GM23338 (cell line): ENCODE measurements at regions not wholly inside any gene's neighbourhood (a gene's known extent, or its start where the extent isn't known, plus 50 kb on each side); places are given as distances from the start of the nearest gene placed in this dataset.

Source experiments
- ATAC-seq: fragments of 200-7000 bp; cut with Tn5 transposase; 3 replicates; pipeline ENCODE4 v1.9.1; 2020
- DNase-seq: peaks from one replicate; pipeline ENCODE4 v3.0.0-alpha.2; 2015; ENCODE audit warnings: low spot score
- H2AFZ ChIP-seq: fragments of 200-600 bp; sonication (generic); 2 replicates; pipeline ENCODE4 v1.8.0; 2016; ENCODE audit warnings: antibody characterized with exemption, mild to moderate bottlenecking, moderate library complexity
- H3F3A ChIP-seq: fragments of 200-600 bp; sonication (generic); replicated peaks from 2 replicates; pipeline ENCODE4 v1.8.0; 2017; ENCODE audit warnings: antibody characterized with exemption, mixed run types, low read depth
- H3K27ac ChIP-seq: fragments of 200-600 bp; sonication (generic); 2 replicates; pipeline ENCODE4 v1.6.1; 2016; ENCODE audit warnings: low read depth
- H3K27me3 ChIP-seq: fragments of 200-600 bp; sonication (generic); 2 replicates; pipeline ENCODE4 v1.8.0; 2016; ENCODE audit warnings: mild to moderate bottlenecking, mixed run types, moderate library complexity; ENCODE audit not compliant: insufficient read depth
- H3K36me3 ChIP-seq: fragments of 200-600 bp; sonication (generic); 2 replicates; pipeline ENCODE4 v1.8.0; 2016; ENCODE audit warnings: mild to moderate bottlenecking; ENCODE audit not compliant: insufficient read depth
- H3K4me1 ChIP-seq: fragments of 200-600 bp; sonication (generic); 2 replicates; pipeline ENCODE4 v1.8.0; 2016; ENCODE audit warnings: mild to moderate bottlenecking, moderate library complexity; ENCODE audit not compliant: insufficient read depth
- H3K4me2 ChIP-seq: fragments of 200-600 bp; sonication (generic); 2 replicates; pipeline ENCODE4 v1.7.1; 2017; ENCODE audit warnings: mixed run types
- H3K4me3 ChIP-seq: fragments of 200-600 bp; sonication (generic); 2 replicates; pipeline ENCODE4 v1.6.1; 2016; ENCODE audit warnings: mixed run types
- H3K79me2 ChIP-seq: fragments of 200-600 bp; sonication (generic); replicated peaks from 2 replicates; pipeline ENCODE4 v1.8.0; 2017; ENCODE audit warnings: mild to moderate bottlenecking; ENCODE audit not compliant: insufficient read depth
- H3K9me2 ChIP-seq: fragments of 200-600 bp; sonication (generic); 2 replicates; pipeline ENCODE4 v1.8.0; 2017; ENCODE audit not compliant: insufficient read depth
- H4K20me1 ChIP-seq: fragments of 200-600 bp; sonication (generic); replicated peaks from 2 replicates; pipeline ENCODE4 v1.8.0; 2017; ENCODE audit warnings: mild to moderate bottlenecking; ENCODE audit not compliant: insufficient read depth
- H3K27ac Mint-ChIP-seq: 2 replicates; pipeline ENCODE4 v1.8.0; 2020; ENCODE audit warnings: inconsistent platforms, mild to moderate bottlenecking, moderate library complexity, mixed read lengths
- H3K27me3 Mint-ChIP-seq: 3 replicates; pipeline ENCODE4 v1.8.0; 2022; ENCODE audit warnings: low read depth, mild to moderate bottlenecking, moderate library complexity, mixed read lengths, inconsistent platforms; ENCODE audit not compliant: insufficient read depth, poor library complexity
- H3K36me3 Mint-ChIP-seq: 3 replicates; pipeline ENCODE4 v1.8.0; 2021; ENCODE audit warnings: low read depth, mild to moderate bottlenecking, inconsistent platforms, moderate library complexity, mixed read lengths
- H3K4me1 Mint-ChIP-seq: 3 replicates; pipeline ENCODE4 v1.8.0; 2020; ENCODE audit warnings: mild to moderate bottlenecking, inconsistent platforms, mixed read lengths
- H3K4me3 Mint-ChIP-seq: 3 replicates; pipeline ENCODE4 v1.8.0; 2021; ENCODE audit warnings: moderate library complexity, mild to moderate bottlenecking, inconsistent platforms, mixed read lengths
- H3K9me3 Mint-ChIP-seq: 3 replicates; pipeline ENCODE4 v1.8.0; 2020; ENCODE audit warnings: moderate library complexity, mild to moderate bottlenecking, inconsistent platforms, mixed read lengths
- CREB1 ChIP-seq: fragments of 250-450 bp; sonication (Bioruptor Pico); IDR thresholded peaks from 2 replicates; pipeline ENCODE4 v1.5.0; 2020; ENCODE audit warnings: low read depth, mild to moderate bottlenecking, moderate library complexity
- EZH2 ChIP-seq: fragments of 200-600 bp; sonication (generic); IDR thresholded peaks from one replicate; pipeline ENCODE4 v1.8.0; 2017; ENCODE audit warnings: antibody characterized with exemption, mild to moderate bottlenecking, low read depth; ENCODE audit not compliant: unreplicated experiment
- EZH2phosphoT487 ChIP-seq: fragments of 200-600 bp; sonication (generic); IDR thresholded peaks from one replicate; pipeline ENCODE4 v1.8.1; 2018; ENCODE audit warnings: antibody characterized with exemption; ENCODE audit not compliant: unreplicated experiment
- JUNB ChIP-seq: IDR thresholded peaks from one replicate; pipeline ENCODE4 v1.6.1; 2016; ENCODE audit warnings: antibody characterized with exemption; ENCODE audit not compliant: unreplicated experiment
- NANOG ChIP-seq: IDR thresholded peaks from 2 replicates; pipeline ENCODE4 v1.6.1; 2016; ENCODE audit warnings: antibody characterized with exemption, borderline replicate concordance
- POLR2AphosphoS5 ChIP-seq: IDR thresholded peaks from 2 replicates; pipeline ENCODE4 v1.6.1; 2016; ENCODE audit warnings: antibody characterized with exemption, low read depth
- STAT1 ChIP-seq: IDR thresholded peaks from one replicate; pipeline ENCODE4 v1.6.1; 2016; ENCODE audit warnings: antibody characterized with exemption; ENCODE audit not compliant: unreplicated experiment
- ZNF114 ChIP-seq: fragments of 250-450 bp; sonication (Bioruptor Pico); IDR thresholded peaks from 2 replicates; pipeline ENCODE4 v1.5.0; 2020; ENCODE audit warnings: mild to moderate bottlenecking, moderate library complexity
- ZNF331 ChIP-seq: fragments of 250-450 bp; sonication (Bioruptor Pico); IDR thresholded peaks from 2 replicates; pipeline ENCODE4 v1.5.0; 2020; ENCODE audit warnings: low read depth, mild to moderate bottlenecking, moderate library complexity
- TF ChIP-seq, protein P1 (sequence below), 2 experiments: fragments of 200-600 bp in 1 of 2; sonication (generic) in 1 of 2; conservative IDR thresholded peaks; 2 replicates each; pipeline versions ENCODE4 v1.5.1 to v1.6.1; 2016 to 2017; ENCODE audit warnings: antibody characterized with exemption in 2 of 2, low read depth in 2 of 2, mild to moderate bottlenecking in 2 of 2, moderate library complexity in 1 of 2
- TF ChIP-seq, protein P2 (sequence below): IDR thresholded peaks from one replicate; pipeline ENCODE4 v1.6.1; 2018; ENCODE audit warnings: antibody characterized with exemption; ENCODE audit not compliant: unreplicated experiment
- TF ChIP-seq, protein P3 (sequence below): IDR thresholded peaks from 2 replicates; pipeline ENCODE4 v1.6.1; 2016; ENCODE audit warnings: antibody characterized with exemption
- TF ChIP-seq, protein P4 (sequence below): fragments of 250-450 bp; sonication (Bioruptor Pico); IDR thresholded peaks from 2 replicates; pipeline ENCODE4 v1.5.0; 2020; ENCODE audit warnings: mild to moderate bottlenecking, moderate library complexity

DNA sequence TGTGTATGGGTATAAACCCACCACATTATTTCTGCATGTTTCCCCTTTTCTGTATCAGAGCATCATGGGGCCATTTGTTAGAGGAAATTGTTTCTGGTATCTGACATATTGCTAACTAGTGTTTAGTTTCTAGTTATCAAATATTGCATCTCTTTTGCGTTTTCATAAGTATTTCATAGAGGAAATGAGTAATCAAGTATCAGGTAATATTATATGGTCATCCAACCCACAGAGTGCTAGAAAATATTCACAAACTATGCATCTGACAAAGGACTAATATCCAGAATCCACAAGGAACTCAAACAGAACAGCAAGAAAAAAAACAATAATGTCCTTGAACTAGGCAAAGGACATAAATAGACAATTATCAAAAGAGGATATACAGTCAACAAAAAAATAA, 258.9 kb upstream of the LRIG3 start:
- DNase-seq, result no peak
- Histone ChIP-seq H4K20me1 (no peaks in the 10 kb centered on the region), H3K9me2 (peaks cover 2% of the 10 kb centered on the region; the same call in 1 of the 2 replicates), H3K27ac (no peak overlapping the region), H3K27me3 (no peaks in the 10 kb centered on the region), H3K36me3 (no peaks in the 10 kb centered on the region), H2AFZ (no peak overlapping the region), H3K4me2 (no peak overlapping the region), H3K79me2 (no peaks in the 10 kb centered on the region), H3K4me3 (no peak overlapping the region), H3F3A (no peaks in the 10 kb centered on the region), H3K4me1 (no peaks in the 10 kb centered on the region)
- TF ChIP-seq, protein P1, sequence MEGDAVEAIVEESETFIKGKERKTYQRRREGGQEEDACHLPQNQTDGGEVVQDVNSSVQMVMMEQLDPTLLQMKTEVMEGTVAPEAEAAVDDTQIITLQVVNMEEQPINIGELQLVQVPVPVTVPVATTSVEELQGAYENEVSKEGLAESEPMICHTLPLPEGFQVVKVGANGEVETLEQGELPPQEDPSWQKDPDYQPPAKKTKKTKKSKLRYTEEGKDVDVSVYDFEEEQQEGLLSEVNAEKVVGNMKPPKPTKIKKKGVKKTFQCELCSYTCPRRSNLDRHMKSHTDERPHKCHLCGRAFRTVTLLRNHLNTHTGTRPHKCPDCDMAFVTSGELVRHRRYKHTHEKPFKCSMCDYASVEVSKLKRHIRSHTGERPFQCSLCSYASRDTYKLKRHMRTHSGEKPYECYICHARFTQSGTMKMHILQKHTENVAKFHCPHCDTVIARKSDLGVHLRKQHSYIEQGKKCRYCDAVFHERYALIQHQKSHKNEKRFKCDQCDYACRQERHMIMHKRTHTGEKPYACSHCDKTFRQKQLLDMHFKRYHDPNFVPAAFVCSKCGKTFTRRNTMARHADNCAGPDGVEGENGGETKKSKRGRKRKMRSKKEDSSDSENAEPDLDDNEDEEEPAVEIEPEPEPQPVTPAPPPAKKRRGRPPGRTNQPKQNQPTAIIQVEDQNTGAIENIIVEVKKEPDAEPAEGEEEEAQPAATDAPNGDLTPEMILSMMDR (conservative IDR thresholded peaks at IDR 0.05; ENCODE audit: low read depth in 2 of 2), result no peak
- TF ChIP-seq CREB1 (CRISPR knock-in tag) (no peak), STAT1 (no peak), JUNB (no peak), EZH2 (no peak), EZH2phosphoT487 (no peak), POLR2AphosphoS5 (no peak), ZNF331 (CRISPR knock-in tag) (no peak), NANOG (no peak), ZNF114 (no peak)
- TF ChIP-seq, protein P2, sequence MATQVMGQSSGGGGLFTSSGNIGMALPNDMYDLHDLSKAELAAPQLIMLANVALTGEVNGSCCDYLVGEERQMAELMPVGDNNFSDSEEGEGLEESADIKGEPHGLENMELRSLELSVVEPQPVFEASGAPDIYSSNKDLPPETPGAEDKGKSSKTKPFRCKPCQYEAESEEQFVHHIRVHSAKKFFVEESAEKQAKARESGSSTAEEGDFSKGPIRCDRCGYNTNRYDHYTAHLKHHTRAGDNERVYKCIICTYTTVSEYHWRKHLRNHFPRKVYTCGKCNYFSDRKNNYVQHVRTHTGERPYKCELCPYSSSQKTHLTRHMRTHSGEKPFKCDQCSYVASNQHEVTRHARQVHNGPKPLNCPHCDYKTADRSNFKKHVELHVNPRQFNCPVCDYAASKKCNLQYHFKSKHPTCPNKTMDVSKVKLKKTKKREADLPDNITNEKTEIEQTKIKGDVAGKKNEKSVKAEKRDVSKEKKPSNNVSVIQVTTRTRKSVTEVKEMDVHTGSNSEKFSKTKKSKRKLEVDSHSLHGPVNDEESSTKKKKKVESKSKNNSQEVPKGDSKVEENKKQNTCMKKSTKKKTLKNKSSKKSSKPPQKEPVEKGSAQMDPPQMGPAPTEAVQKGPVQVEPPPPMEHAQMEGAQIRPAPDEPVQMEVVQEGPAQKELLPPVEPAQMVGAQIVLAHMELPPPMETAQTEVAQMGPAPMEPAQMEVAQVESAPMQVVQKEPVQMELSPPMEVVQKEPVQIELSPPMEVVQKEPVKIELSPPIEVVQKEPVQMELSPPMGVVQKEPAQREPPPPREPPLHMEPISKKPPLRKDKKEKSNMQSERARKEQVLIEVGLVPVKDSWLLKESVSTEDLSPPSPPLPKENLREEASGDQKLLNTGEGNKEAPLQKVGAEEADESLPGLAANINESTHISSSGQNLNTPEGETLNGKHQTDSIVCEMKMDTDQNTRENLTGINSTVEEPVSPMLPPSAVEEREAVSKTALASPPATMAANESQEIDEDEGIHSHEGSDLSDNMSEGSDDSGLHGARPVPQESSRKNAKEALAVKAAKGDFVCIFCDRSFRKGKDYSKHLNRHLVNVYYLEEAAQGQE, result no peak
- TF ChIP-seq, protein P3, sequence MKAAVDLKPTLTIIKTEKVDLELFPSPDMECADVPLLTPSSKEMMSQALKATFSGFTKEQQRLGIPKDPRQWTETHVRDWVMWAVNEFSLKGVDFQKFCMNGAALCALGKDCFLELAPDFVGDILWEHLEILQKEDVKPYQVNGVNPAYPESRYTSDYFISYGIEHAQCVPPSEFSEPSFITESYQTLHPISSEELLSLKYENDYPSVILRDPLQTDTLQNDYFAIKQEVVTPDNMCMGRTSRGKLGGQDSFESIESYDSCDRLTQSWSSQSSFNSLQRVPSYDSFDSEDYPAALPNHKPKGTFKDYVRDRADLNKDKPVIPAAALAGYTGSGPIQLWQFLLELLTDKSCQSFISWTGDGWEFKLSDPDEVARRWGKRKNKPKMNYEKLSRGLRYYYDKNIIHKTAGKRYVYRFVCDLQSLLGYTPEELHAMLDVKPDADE, result no peak
- TF ChIP-seq, protein P4, sequence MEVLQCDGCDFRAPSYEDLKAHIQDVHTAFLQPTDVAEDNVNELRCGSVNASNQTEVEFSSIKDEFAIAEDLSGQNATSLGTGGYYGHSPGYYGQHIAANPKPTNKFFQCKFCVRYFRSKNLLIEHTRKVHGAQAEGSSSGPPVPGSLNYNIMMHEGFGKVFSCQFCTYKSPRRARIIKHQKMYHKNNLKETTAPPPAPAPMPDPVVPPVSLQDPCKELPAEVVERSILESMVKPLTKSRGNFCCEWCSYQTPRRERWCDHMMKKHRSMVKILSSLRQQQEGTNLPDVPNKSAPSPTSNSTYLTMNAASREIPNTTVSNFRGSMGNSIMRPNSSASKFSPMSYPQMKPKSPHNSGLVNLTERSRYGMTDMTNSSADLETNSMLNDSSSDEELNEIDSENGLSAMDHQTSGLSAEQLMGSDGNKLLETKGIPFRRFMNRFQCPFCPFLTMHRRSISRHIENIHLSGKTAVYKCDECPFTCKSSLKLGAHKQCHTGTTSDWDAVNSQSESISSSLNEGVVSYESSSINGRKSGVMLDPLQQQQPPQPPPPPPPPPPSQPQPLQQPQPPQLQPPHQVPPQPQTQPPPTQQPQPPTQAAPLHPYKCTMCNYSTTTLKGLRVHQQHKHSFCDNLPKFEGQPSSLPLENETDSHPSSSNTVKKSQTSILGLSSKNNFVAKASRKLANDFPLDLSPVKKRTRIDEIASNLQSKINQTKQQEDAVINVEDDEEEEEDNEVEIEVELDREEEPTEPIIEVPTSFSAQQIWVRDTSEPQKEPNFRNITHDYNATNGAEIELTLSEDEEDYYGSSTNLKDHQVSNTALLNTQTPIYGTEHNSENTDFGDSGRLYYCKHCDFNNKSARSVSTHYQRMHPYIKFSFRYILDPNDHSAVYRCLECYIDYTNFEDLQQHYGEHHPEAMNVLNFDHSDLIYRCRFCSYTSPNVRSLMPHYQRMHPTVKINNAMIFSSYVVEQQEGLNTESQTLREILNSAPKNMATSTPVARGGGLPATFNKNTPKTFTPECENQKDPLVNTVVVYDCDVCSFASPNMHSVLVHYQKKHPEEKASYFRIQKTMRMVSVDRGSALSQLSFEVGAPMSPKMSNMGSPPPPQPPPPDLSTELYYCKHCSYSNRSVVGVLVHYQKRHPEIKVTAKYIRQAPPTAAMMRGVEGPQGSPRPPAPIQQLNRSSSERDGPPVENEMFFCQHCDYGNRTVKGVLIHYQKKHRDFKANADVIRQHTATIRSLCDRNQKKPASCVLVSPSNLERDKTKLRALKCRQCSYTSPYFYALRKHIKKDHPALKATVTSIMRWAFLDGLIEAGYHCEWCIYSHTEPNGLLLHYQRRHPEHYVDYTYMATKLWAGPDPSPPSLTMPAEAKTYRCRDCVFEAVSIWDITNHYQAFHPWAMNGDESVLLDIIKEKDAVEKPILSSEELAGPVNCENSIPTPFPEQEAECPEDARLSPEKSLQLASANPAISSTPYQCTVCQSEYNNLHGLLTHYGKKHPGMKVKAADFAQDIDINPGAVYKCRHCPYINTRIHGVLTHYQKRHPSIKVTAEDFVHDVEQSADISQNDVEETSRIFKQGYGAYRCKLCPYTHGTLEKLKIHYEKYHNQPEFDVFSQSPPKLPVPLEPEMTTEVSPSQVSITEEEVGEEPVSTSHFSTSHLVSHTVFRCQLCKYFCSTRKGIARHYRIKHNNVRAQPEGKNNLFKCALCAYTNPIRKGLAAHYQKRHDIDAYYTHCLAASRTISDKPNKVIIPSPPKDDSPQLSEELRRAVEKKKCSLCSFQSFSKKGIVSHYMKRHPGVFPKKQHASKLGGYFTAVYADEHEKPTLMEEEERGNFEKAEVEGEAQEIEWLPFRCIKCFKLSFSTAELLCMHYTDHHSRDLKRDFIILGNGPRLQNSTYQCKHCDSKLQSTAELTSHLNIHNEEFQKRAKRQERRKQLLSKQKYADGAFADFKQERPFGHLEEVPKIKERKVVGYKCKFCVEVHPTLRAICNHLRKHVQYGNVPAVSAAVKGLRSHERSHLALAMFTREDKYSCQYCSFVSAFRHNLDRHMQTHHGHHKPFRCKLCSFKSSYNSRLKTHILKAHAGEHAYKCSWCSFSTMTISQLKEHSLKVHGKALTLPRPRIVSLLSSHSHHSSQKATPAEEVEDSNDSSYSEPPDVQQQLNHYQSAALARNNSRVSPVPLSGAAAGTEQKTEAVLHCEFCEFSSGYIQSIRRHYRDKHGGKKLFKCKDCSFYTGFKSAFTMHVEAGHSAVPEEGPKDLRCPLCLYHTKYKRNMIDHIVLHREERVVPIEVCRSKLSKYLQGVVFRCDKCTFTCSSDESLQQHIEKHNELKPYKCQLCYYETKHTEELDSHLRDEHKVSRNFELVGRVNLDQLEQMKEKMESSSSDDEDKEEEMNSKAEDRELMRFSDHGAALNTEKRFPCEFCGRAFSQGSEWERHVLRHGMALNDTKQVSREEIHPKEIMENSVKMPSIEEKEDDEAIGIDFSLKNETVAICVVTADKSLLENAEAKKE (CRISPR knock-in tag), result no peak
- no peak overlapping the region for H3K27ac Mint-ChIP-seq
- no peaks in the 10 kb centered on the region for H3K4me1 Mint-ChIP-seq
- H3K27me3 Mint-ChIP-seq, result peaks cover 3% of the 10 kb centered on the region
- ATAC-seq, result no peak
- H3K9me3 Mint-ChIP-seq, result peaks cover 21% of the 10 kb centered on the region
- peaks cover 9% of the 10 kb centered on the region; the same call in 2 of the 3 replicates for H3K36me3 Mint-ChIP-seq
- no peak overlapping the region for H3K4me3 Mint-ChIP-seq
